CMK (cell line): ENCODE measurements at regions not wholly inside any gene's neighbourhood (a gene's known extent, or its start where the extent isn't known, plus 50 kb on each side); places are given as distances from the start of the nearest gene placed in this dataset.

ENCODE experiments used
- DNase-seq: peaks from one replicate; pipeline ENCODE4 v3.0.0-alpha.2; 2010; ENCODE audit warnings: low read depth

- no peak for DNase-seq
Measured at GRCh38 chr13:107860284-107860683, 355.1 kb downstream of the LIG4 start.

GRCh38 chr13:107854880-107855279 is 360.5 kb downstream of the LIG4 start:
- no peak for DNase-seq

GRCh38 chr13:107852072-107852471 is 363.3 kb downstream of the LIG4 start:
- no peak for DNase-seq

GRCh38 chr13:107851670-107852069 is 363.7 kb downstream of the LIG4 start:
- DNase-seq: no peak

GRCh38 chr13:107847406-107847805 is 367.9 kb downstream of the LIG4 start:
- no peak for DNase-seq

GRCh38 chr13:107846642-107847041 is 368.7 kb downstream of the LIG4 start:
- no peak for DNase-seq

GRCh38 chr13:107845911-107846310 is 369.4 kb downstream of the LIG4 start:
- DNase-seq: no peak

- DNase-seq: no peak
Measured at GRCh38 chr13:107843681-107844080, 371.7 kb downstream of the LIG4 start.

- DNase-seq: no peak
Measured at GRCh38 chr13:107843281-107843680, 372.1 kb downstream of the LIG4 start.

- DNase-seq: no peak
Measured at GRCh38 chr13:107842562-107843180, 372.7 kb downstream of the LIG4 start.

- DNase-seq: no peak
Measured at GRCh38 chr13:107838588-107839161, 376.7 kb downstream of the LIG4 start.

GRCh38 chr13:107836685-107837084 is 378.7 kb downstream of the LIG4 start:
- DNase-seq: no peak

GRCh38 chr13:107835339-107836018 is 379.9 kb downstream of the LIG4 start:
- DNase-seq: no peak

- no peak for DNase-seq
Measured at GRCh38 chr13:107834717-107835116, 380.6 kb downstream of the LIG4 start.

GRCh38 chr13:107834281-107834680 is 381.1 kb downstream of the LIG4 start:
- DNase-seq: no peak

- DNase-seq: no peak
Measured at GRCh38 chr13:107832500-107833100, 382.7 kb downstream of the LIG4 start.

GRCh38 chr13:107830804-107831203 is 384.5 kb downstream of the LIG4 start:
- no peak for DNase-seq

GRCh38 chr13:107827840-107828549 is 387.3 kb downstream of the LIG4 start:
- no peak for DNase-seq

- no peak for DNase-seq
Measured at GRCh38 chr13:107824635-107825034, 390.7 kb downstream of the LIG4 start.

- no peak for DNase-seq
Measured at GRCh38 chr13:107822006-107822405, 393.3 kb downstream of the LIG4 start.

- DNase-seq: no peak
Measured at GRCh38 chr13:107821492-107821891, 393.8 kb downstream of the LIG4 start.

GRCh38 chr13:107819071-107819470 is 396.3 kb downstream of the LIG4 start:
- no peak for DNase-seq
